ENCODE measurements at regions not wholly inside any gene's neighbourhood (a gene's known extent, or its start where the extent isn't known, plus 50 kb on each side); places are given as distances from the start of the nearest gene placed in this dataset.

- TF ChIP-seq CTCF (IDR thresholded peaks at IDR 0.05): no peak
- H3K4me2 ChIP-seq (replicated peaks; ENCODE audit: extremely low read depth, low read length, poor library complexity, severe bottlenecking): peak overlapping the region; percentile 38
- H3K9ac ChIP-seq (ENCODE audit: insufficient read depth, low read length, poor library complexity, severe bottlenecking): no peak overlapping the region
- peaks cover 0 to 9% of the 10 kb centered on the region in 2 donors for H3K4me1 ChIP-seq (ENCODE audit: control insufficient read depth in 1 of 2, insufficient read depth in 2 of 2, low read length in 2 of 2)
- H3K27ac ChIP-seq (ENCODE audit: low read depth in 1 of 2, low read length in 2 of 2): peak overlapping the region in 1 of 2 donors; percentile 2
- Mint-ChIP-seq H3K36me3 (no peaks in the 10 kb centered on the region), H3K4me1 (peaks cover 11% of the 10 kb centered on the region), H3K27ac (peak overlapping the region in 5 of 7 donors; percentile 35 to 89 (median 58)), H3K4me3 (peak overlapping the region; percentile 54 to 66), H3K27me3 (ENCODE audit: low read depth in 3 of 3) (peaks cover 0 to 5% (median 4%) of the 10 kb centered on the region in 3 donors), H3K9me3 (peaks cover 2 to 25% (median 13%) of the 10 kb centered on the region in 7 donors)
- H3K27me3 ChIP-seq (ENCODE audit: control insufficient read depth in 2 of 2, insufficient read depth in 2 of 2, low read length in 2 of 2): no peaks in the 10 kb centered on the region
- no peaks in the 10 kb centered on the region for H4K20me1 ChIP-seq (ENCODE audit: insufficient read depth, low read length)
- H3K4me3 ChIP-seq (replicated peaks in 1 of 3; ENCODE audit: low read depth in 2 of 3, low read length in 3 of 3): peak overlapping the region in 1 of 3 experiments; percentile 34
- DNase-seq: no peak
- peak overlapping the region; percentile 58 for H2AFZ ChIP-seq (ENCODE audit: insufficient read depth, low read depth, low read length, poor library complexity, severe bottlenecking)
- intact Hi-C loops (cut with micrococcal nuclease): no loop called here
- no peaks in the 10 kb centered on the region for H3K36me3 ChIP-seq (replicated peaks in 1 of 2; ENCODE audit: control insufficient read depth in 1 of 2, insufficient read depth in 2 of 2, low read length in 2 of 2)
- WGBS (ENCODE audit: insufficient coverage): 80% methylated on average over 4 of the region's 5 CpGs
- peaks cover 0 to 4% of the 10 kb centered on the region in 2 donors for H3K9me3 ChIP-seq (replicated peaks in 1 of 2; ENCODE audit: control insufficient read depth in 1 of 2, insufficient read depth in 1 of 2, low read length in 2 of 2)
- no peaks in the 10 kb centered on the region for H3K79me2 ChIP-seq (ENCODE audit: insufficient read depth, low read length)
Observed at GRCh38 chr1:87250336-87250735, 78.3 kb upstream of the LMO4 start.

- Mint-ChIP-seq H3K9me3 (peaks cover 2 to 19% (median 11%) of the 10 kb centered on the region in 7 donors), H3K36me3 (no peaks in the 10 kb centered on the region), H3K4me1 (peaks cover 13% of the 10 kb centered on the region), H3K4me3 (no peak overlapping the region), H3K27ac (no peak overlapping the region), H3K27me3 (ENCODE audit: low read depth in 3 of 3) (peaks cover 0 to 3% (median 0%) of the 10 kb centered on the region in 3 donors)
- Histone ChIP-seq H3K36me3 (replicated peaks in 1 of 2; ENCODE audit: control insufficient read depth in 1 of 2, insufficient read depth in 2 of 2, low read length in 2 of 2) (no peaks in the 10 kb centered on the region), H3K27ac (ENCODE audit: low read depth in 1 of 2, low read length in 2 of 2) (no peak overlapping the region), H2AFZ (ENCODE audit: insufficient read depth, low read depth, low read length, poor library complexity, severe bottlenecking) (no peak overlapping the region), H3K4me2 (replicated peaks; ENCODE audit: extremely low read depth, low read length, poor library complexity, severe bottlenecking) (no peak overlapping the region), H3K79me2 (ENCODE audit: insufficient read depth, low read length) (no peaks in the 10 kb centered on the region), H4K20me1 (ENCODE audit: insufficient read depth, low read length) (no peaks in the 10 kb centered on the region), H3K27me3 (ENCODE audit: control insufficient read depth in 2 of 2, insufficient read depth in 2 of 2, low read length in 2 of 2) (no peaks in the 10 kb centered on the region), H3K9me3 (replicated peaks in 1 of 2; ENCODE audit: control insufficient read depth in 1 of 2, insufficient read depth in 1 of 2, low read length in 2 of 2) (no peaks in the 10 kb centered on the region), H3K9ac (ENCODE audit: insufficient read depth, low read length, poor library complexity, severe bottlenecking) (no peak overlapping the region), H3K4me3 (replicated peaks in 1 of 3; ENCODE audit: low read depth in 2 of 3, low read length in 3 of 3) (no peak overlapping the region), H3K4me1 (ENCODE audit: control insufficient read depth in 1 of 2, insufficient read depth in 2 of 2, low read length in 2 of 2) (peaks cover 0 to 9% of the 10 kb centered on the region in 2 donors)
- intact Hi-C loops (cut with micrococcal nuclease): no loop called here
- no peak for DNase-seq
- WGBS (ENCODE audit: insufficient coverage): 100% methylated on average over 1 of the region's 2 CpGs
- no peak for TF ChIP-seq CTCF (IDR thresholded peaks at IDR 0.05)
Observed at GRCh38 chr1:87252406-87252805, 76.3 kb upstream of the LMO4 start.

Measured in CD14-positive monocyte (primary cell).